HUES64 (cell line): ENCODE measurements at regions not wholly inside any gene's neighbourhood (a gene's known extent, or its start where the extent isn't known, plus 50 kb on each side); places are given as distances from the start of the nearest gene placed in this dataset.
"Not testable (repeated sequence)": the region's sequence is repeated elsewhere in the genome, so short reads cannot be mapped to it uniquely, and the experiment has no call there.

Experiments
- H3K27ac ChIP-seq: 2 replicates; pipeline ENCODE4 v1.7.0; 2013; ENCODE audit warnings: low read depth, low read length, inconsistent platforms
- H3K27me3 ChIP-seq: 2 replicates; pipeline ENCODE4 v1.6.1; 2013; ENCODE audit warnings: mild to moderate bottlenecking, low read length; ENCODE audit not compliant: insufficient read depth
- H3K36me3 ChIP-seq: 2 replicates; pipeline ENCODE4 v1.6.1; 2013; ENCODE audit warnings: mild to moderate bottlenecking, low read length; ENCODE audit not compliant: insufficient read depth
- H3K4me1 ChIP-seq: 2 replicates; pipeline ENCODE4 v1.6.1; 2013; ENCODE audit warnings: mild to moderate bottlenecking, low read length, moderate library complexity; ENCODE audit not compliant: insufficient read depth
- H3K4me3 ChIP-seq: 2 replicates; pipeline ENCODE4 v1.5.1; 2013; ENCODE audit warnings: mild to moderate bottlenecking, low read length, moderate library complexity
- H3K9ac ChIP-seq: 2 replicates; pipeline ENCODE4 v1.6.1; 2013; ENCODE audit warnings: mild to moderate bottlenecking, low read depth, low read length
- H3K9me3 ChIP-seq: 2 replicates; pipeline ENCODE4 v1.6.1; 2013; ENCODE audit warnings: low read depth, low read length; ENCODE audit not compliant: insufficient read depth
- WGBS: fragments of 150-250, 120-280 bp; methylation state at CpG from one replicate; pipeline ENCODE4 v1.1.7; 2013; ENCODE audit warnings: missing lambda C conversion rate; 5-methylcytosine and 5-hydroxymethylcytosine counted together

DNA sequence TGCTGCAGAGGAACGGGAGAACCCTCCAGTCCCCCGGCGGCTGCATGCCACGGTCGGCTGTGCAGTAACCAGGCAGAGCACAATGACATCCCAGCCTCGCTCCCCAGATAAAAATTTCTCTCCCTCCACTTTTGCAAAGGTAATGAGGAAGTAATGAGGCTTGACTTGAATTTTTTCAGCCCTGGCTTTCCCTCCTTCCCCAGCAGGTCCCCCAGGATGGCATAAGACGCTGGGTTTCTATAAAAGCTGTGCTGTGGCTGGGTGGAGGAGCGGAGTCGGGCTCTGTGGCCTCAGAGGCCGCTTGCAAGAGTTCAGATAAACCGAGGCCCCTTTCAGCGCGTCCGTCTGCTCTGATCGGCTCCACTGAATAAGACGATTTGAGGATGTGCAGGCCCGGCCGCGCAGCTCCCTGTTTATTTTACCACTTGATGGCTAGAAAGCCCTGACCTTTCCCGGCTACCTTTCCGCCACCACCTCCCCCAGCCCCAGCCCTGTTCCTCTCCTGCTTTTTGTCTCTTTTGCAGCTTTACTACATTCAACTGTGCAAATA lies 351.9 kb upstream of the IRX2 start:
- Histone ChIP-seq H3K27ac (peak overlapping the region; percentile 94), H3K27me3 (0 out of 2 replicates have a peak, but pooled peaks cover 2% of the 10 kb centered on the region), H3K4me3 (peak overlapping the region; percentile 19; the same call in 1 of the 2 replicates), H3K4me1 (peaks cover 79% of the 10 kb centered on the region), H3K9me3 (no peaks in the 10 kb centered on the region), H3K36me3 (no peaks in the 10 kb centered on the region), H3K9ac (peak overlapping the region; percentile 55)
- WGBS: 34% methylated on average over 20 of the region's 21 CpGs

DNA sequence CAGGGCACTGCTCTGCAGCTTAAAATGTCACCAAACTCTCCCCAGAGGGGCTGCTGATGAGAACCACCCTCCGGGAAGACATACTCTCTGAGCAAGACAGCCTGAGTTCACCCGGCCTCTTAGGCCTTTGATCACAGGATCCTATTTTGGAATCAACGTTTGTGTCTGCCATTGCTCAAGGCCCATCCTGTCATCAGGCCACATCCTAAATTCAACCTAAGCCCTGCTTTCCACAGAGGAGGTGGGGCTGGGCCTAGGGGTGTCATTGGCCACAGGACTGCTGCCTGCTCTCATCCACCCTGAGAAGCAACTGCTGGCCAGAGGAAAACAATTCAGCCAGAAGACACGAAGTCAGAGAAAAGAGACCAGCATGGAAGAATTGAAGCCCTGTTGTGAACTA lies 351.1 kb upstream of the IRX2 start:
- 0 out of 2 replicates have a peak, but pooled peaks cover 2% of the 10 kb centered on the region for H3K27me3 ChIP-seq
- H3K9ac ChIP-seq: 0 out of 2 replicates have a peak overlapping the region, but pooled peaks have one; percentile 32
- no peaks in the 10 kb centered on the region for H3K36me3 ChIP-seq
- WGBS: 66% methylated on average over 4 of the region's 4 CpGs
- peak overlapping the region; percentile 94; the same call in 1 of the 2 replicates for H3K27ac ChIP-seq
- H3K9me3 ChIP-seq: no peaks in the 10 kb centered on the region
- peaks cover 71% of the 10 kb centered on the region for H3K4me1 ChIP-seq
- no peak overlapping the region for H3K4me3 ChIP-seq

DNA sequence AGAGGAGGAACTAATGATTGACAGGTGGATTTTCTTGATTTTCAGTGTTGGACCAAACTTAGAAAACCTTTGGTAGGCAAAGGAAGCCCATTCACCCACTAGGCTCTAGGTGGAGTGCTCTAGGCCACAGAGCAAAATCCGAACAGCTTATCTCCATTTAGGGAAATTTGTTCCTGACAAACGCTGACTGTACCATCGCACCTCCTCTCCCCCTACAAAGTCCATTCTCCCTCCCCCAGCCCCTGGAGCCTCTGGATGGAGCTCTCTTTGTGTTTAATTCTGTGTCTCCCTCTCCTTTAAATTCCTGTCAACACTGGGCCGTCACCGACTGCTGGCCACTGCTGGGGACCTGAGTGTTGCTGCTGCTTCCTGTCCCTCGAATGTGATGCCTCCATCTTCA lies 350.1 kb upstream of the IRX2 start:
- no peak overlapping the region for H3K4me3 ChIP-seq
- 9% methylated on average over 6 of the region's 6 CpGs for WGBS
- 0 out of 2 replicates have a peak, but pooled peaks cover 2% of the 10 kb centered on the region for H3K27me3 ChIP-seq
- H3K4me1 ChIP-seq: peaks cover 62% of the 10 kb centered on the region
- H3K9me3 ChIP-seq: no peaks in the 10 kb centered on the region
- H3K36me3 ChIP-seq: no peaks in the 10 kb centered on the region
- peak overlapping the region; percentile 94 for H3K27ac ChIP-seq
- H3K9ac ChIP-seq: peak overlapping the region; percentile 46

DNA sequence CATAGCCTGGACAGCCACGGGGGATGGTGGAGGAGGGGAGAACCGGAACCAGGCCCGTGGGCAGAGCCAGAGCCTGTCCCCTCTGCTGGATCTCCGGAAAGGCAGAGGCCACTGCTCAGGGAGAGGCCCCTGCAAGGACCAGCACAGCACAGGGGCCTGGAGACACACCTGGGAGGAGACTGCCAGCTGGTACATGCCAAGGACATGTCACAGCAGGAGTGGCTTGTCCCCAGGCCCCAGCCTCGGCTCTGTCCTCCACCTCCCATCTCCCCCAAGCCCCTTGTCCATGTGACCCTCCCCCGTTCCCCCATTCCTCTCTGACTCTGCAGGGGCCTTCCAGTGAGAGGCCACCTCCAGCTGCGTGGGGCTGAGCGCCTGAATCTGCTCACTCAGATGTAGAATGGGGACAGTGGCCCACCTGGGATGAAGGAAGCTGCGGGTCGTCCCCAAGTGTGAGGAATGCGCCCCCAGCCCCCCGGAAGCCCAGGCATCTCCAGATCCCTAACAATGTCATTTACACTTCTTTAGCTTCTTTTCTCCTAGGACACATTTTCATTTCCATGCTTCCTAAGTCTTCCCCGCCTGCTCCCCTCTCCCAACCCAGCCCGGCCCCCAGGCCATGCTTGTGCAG lies 349.6 kb upstream of the IRX2 start:
- Histone ChIP-seq H3K27ac (peak overlapping the region; percentile 94), H3K27me3 (0 out of 2 replicates have a peak, but pooled peaks cover 2% of the 10 kb centered on the region), H3K9ac (peak overlapping the region; percentile 41), H3K4me1 (peaks cover 60% of the 10 kb centered on the region), H3K4me3 (no peak overlapping the region), H3K9me3 (no peaks in the 10 kb centered on the region), H3K36me3 (no peaks in the 10 kb centered on the region)
- 7% methylated on average over 13 of the region's 14 CpGs for WGBS

DNA sequence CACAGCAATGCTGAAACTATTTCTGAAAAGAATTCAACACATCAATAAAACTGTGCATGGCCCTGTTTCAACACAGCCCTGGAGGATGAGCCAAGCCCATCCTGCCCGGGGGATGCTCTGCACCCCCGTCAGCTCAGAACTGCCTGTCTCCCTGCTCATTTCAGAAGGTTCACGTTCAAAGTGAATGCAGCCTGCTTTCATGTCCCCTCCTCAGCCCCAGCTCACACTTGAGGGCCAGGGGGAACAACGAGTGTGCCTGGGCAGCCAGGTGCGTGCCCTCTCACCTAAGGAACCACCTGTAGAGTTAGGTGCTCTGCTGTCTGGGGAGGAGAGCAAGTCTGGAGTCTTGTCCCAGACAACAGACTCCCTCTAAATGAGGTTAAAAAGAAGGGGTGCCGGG lies 348.5 kb upstream of the IRX2 start:
- H3K4me3 ChIP-seq: no peak overlapping the region
- no peak overlapping the region for H3K9ac ChIP-seq
- peak overlapping the region; percentile 94; the same call in 1 of the 2 replicates for H3K27ac ChIP-seq
- 0 out of 2 replicates have a peak, but pooled peaks cover 2% of the 10 kb centered on the region for H3K27me3 ChIP-seq
- H3K4me1 ChIP-seq: peaks cover 50% of the 10 kb centered on the region
- H3K9me3 ChIP-seq: no peaks in the 10 kb centered on the region
- no peaks in the 10 kb centered on the region for H3K36me3 ChIP-seq
- WGBS: 91% methylated on average over 6 of the region's 6 CpGs

DNA sequence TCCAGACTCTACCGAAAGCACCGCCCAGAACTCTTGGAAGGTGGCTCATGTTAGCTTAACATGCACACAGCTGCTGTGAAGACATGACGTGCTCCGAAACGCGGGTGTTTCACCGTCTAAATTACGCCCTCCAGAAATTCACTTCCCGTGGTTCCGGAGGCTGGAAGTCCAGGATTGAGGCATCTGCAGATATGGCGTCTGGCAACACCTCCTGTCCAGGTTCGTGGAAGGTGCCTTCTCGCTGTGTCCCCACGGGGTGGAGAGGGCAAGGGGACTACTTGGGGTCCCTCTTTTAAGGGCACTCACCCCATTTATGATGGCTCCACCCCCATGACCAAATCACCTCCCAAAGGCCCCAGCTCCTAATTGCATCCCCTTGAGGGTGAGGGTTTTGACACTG lies 348.0 kb upstream of the IRX2 start:
- no peak overlapping the region for H3K9ac ChIP-seq
- H3K4me3 ChIP-seq: no peak overlapping the region
- H3K9me3 ChIP-seq: no peaks in the 10 kb centered on the region
- 94% methylated on average over 14 of the region's 14 CpGs for WGBS
- 0 out of 2 replicates have a peak, but pooled peaks cover 2% of the 10 kb centered on the region for H3K27me3 ChIP-seq
- peaks cover 45% of the 10 kb centered on the region for H3K4me1 ChIP-seq
- H3K27ac ChIP-seq: no peak overlapping the region
- no peaks in the 10 kb centered on the region for H3K36me3 ChIP-seq

DNA sequence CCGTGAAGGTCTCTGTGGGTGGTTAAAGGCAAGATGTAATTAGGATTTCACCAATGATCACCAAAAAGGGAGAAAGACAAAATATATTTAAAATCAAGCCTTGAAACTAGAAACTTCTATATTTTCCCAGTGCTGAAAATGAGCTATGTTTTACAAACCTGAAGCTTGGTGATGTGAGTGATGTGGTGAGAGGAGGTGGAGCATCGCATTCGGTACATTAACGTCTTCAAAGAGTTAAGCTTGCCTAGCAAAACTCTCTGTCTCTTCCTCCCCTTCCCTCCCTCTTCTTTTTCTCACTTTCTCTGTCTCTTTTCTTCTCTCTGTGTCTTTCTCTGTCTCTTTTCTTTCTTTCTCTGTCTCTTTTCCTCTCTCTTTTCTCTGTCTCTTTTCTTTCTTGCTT lies 347.3 kb upstream of the IRX2 start:
- H3K9ac ChIP-seq: no peak overlapping the region
- peaks cover 38% of the 10 kb centered on the region for H3K4me1 ChIP-seq
- no peak overlapping the region for H3K4me3 ChIP-seq
- 56% methylated on average over 4 of the region's 4 CpGs for WGBS
- H3K36me3 ChIP-seq: no peaks in the 10 kb centered on the region
- H3K27me3 ChIP-seq: 0 out of 2 replicates have a peak, but pooled peaks cover 2% of the 10 kb centered on the region
- no peaks in the 10 kb centered on the region for H3K9me3 ChIP-seq
- H3K27ac ChIP-seq: no peak overlapping the region

DNA sequence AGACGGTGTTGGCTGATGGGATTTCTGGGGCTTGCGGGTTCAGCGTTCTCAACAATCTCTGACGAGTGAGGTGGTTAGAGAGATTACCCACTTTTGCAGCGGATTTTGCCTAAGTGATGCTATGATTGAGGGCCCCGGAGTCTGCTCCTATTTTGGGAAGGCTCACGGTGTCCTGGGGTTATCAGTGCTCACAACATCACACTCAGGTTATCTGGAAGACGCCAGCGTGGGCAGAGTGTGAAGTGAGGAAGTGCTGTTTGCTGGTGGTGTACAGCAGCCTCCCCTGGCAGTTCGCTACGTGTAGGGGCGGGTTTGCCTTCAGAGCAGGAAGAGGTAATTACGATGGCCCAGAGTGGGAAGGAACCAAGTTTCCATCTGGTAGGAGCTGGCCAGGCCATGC lies 341.2 kb upstream of the IRX2 start:
- WGBS: 88% methylated on average over 13 of the region's 13 CpGs
- Histone ChIP-seq H3K27ac (no peak overlapping the region), H3K4me3 (no peak overlapping the region)

DNA sequence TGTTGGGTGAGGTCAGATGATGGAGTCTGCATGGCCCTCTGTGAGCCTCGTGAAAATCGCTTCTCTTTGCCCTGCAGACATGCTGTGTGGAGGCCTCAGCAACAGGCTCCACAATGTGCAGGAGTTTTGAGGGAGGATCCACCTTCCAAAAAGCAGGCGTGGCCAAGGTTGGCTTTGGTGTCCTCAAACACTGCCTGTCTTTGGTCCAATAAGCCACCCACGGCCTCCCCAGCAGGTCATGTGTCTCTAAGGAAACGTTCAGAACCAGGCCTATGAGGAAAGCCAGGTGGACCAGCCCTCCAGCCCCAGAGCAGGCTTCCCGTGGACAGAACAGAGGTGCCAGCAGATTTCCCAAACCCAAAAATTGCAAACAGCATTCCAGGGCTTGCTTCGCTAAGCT lies 340.7 kb upstream of the IRX2 start:
- no peak overlapping the region for H3K9ac ChIP-seq
- H3K27me3 ChIP-seq: no peaks in the 10 kb centered on the region
- H3K36me3 ChIP-seq: no peaks in the 10 kb centered on the region
- H3K4me3 ChIP-seq: no peak overlapping the region
- H3K4me1 ChIP-seq: no peaks in the 10 kb centered on the region
- 94% methylated on average over 7 of the region's 7 CpGs for WGBS
- H3K9me3 ChIP-seq: no peaks in the 10 kb centered on the region
- no peak overlapping the region for H3K27ac ChIP-seq

More for the DNA sequence above, 341.2 kb upstream of the IRX2 start:
- Histone ChIP-seq H3K9ac (no peak overlapping the region), H3K27me3 (no peaks in the 10 kb centered on the region), H3K9me3 (no peaks in the 10 kb centered on the region), H3K36me3 (no peaks in the 10 kb centered on the region), H3K4me1 (no peaks in the 10 kb centered on the region)

DNA sequence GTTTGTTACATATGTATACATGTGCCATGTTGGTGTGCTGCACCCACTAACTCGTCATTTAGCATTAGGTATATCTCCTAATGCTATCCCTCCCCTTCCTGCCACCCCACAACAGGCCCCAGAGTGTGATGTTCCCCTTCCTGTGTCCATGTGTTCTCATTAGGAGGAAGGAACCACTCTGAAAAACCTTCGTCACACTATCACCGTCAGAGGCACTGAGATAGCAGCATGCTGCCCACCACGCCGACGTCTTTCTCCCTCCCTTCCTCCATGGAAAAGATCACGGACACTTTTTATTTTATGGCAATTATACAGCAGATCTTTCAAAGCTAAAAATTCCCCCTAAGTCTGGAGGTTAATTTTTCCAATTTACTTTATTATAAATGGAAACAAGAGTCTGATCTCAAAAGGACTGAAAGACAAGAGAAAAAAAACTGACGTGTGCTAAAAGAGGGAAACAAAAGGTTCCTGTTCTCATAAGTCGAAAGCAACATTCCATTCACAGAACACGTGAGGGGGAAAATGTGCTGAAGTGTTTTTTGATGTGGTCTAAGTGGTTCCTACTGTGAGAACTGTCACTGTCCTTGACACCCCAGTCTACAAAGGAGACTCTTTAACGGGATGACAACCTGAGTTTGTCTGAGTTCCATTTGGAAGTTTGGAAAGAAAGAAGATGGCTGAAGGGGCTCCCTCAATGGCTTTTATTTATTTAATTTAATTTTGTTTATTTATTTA lies 339.7 kb upstream of the IRX2 start:
- Histone ChIP-seq H3K9ac (no peak overlapping the region), H3K27me3 (no peaks in the 10 kb centered on the region)
- WGBS: 91% methylated on average over 11 of the region's 11 CpGs

DNA sequence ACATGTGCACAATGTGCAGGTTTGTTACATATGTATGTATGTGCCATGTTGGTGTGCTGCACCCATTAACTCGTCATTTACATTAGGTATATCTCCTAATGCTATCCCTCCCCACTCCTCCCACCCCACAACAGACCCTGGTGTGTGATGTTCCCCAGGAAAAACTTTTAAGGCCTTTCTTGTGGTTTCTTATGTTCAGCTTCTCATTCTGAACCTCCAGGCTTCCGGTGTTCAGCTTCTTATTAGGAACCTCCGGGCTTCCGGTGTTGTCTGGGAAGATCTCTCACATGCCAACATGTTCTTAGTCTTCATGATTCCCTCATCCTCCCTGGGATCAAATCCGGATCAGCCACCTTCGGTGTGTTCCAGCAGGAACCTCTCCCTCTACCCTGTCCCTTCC lies 338.8 kb upstream of the IRX2 start:
- not testable (repeated sequence) for H3K27ac ChIP-seq

More for the DNA sequence above, 339.7 kb upstream of the IRX2 start:
- H3K27ac ChIP-seq: no peak overlapping the region
- no peak overlapping the region for H3K4me3 ChIP-seq
- H3K36me3 ChIP-seq: no peaks in the 10 kb centered on the region
- H3K9me3 ChIP-seq: no peaks in the 10 kb centered on the region
- H3K4me1 ChIP-seq: no peaks in the 10 kb centered on the region

More for the DNA sequence above, 338.8 kb upstream of the IRX2 start:
- H3K4me3 ChIP-seq, H3K27me3 ChIP-seq, H3K4me1 ChIP-seq, H3K9me3 ChIP-seq, H3K9ac ChIP-seq, H3K36me3 ChIP-seq: not testable (repeated sequence)
- 95% methylated on average over 6 of the region's 6 CpGs for WGBS
